ENCODE measurements at regions not wholly inside any gene's neighbourhood (a gene's known extent, or its start where the extent isn't known, plus 50 kb on each side); places are given as distances from the start of the nearest gene placed in this dataset.

GRCh38 chr7:116446212-116446855, 53.2 kb upstream of the CAV2 start:
- no peak overlapping the region for H3K4me3 ChIP-seq (ENCODE audit: low read length)
- no peak for DNase-seq (ENCODE audit: low read depth)
- no peak for TF ChIP-seq CTCF (conservative IDR thresholded peaks at IDR 0.05; ENCODE audit: low read length)

- TF ChIP-seq CTCF (conservative IDR thresholded peaks at IDR 0.05; ENCODE audit: low read length): no peak
- no peak for DNase-seq (ENCODE audit: low read depth)
- H3K4me3 ChIP-seq (ENCODE audit: low read length): no peak overlapping the region
Observed at GRCh38 chr7:116447436-116447835, 52.1 kb upstream of the CAV2 start.

- TF ChIP-seq CTCF (conservative IDR thresholded peaks at IDR 0.05; ENCODE audit: low read length): no peak
- no peak for DNase-seq (ENCODE audit: low read depth)
- no peak overlapping the region for H3K4me3 ChIP-seq (ENCODE audit: low read length)
Observed at GRCh38 chr7:116447966-116448839, 51.3 kb upstream of the CAV2 start.

GRCh38 chr7:116449441-116449840, 50.1 kb upstream of the CAV2 start:
- TF ChIP-seq CTCF (conservative IDR thresholded peaks at IDR 0.05; ENCODE audit: low read length): no peak
- DNase-seq (ENCODE audit: low read depth): no peak

More at GRCh38 chr7:116449441-116449840, 50.1 kb upstream of the CAV2 start:
- no peak overlapping the region for H3K4me3 ChIP-seq (ENCODE audit: low read length)

Data from AG10803 (cell line).